Hypothalamus (tissue), 51 donors: ENCODE measurements at regions not wholly inside any gene's neighbourhood (a gene's known extent, or its start where the extent isn't known, plus 50 kb on each side); places are given as distances from the start of the nearest gene placed in this dataset.
"Not testable (repeated sequence)": the region's sequence is repeated elsewhere in the genome, so short reads cannot be mapped to it uniquely, and the experiment has no call there.

ENCODE experiments used
- DNase-seq, 51 donors: peaks; one replicate each; lab custom pipeline; 2025; lab: John Stamatoyannopoulos, UW

GRCh38 chr4:186845137-186845842 lies 121.6 kb upstream of the FAT1 start:
- DNase-seq: no peak

- no peak for DNase-seq
Observed at GRCh38 chr4:186846426-186846825, 122.8 kb upstream of the FAT1 start.

- not testable (repeated sequence) for DNase-seq
Observed at GRCh38 chr4:186847429-186848131, 123.9 kb upstream of the FAT1 start.

GRCh38 chr4:186848437-186848836 lies 124.8 kb upstream of the FAT1 start:
- no peak for DNase-seq

- no peak for DNase-seq
Observed at GRCh38 chr4:186851291-186852072, 127.8 kb upstream of the FAT1 start.

- no peak for DNase-seq
Observed at GRCh38 chr4:186852073-186852420, 128.4 kb upstream of the FAT1 start.

GRCh38 chr4:186852964-186853391 lies 129.3 kb upstream of the FAT1 start:
- DNase-seq: no peak

GRCh38 chr4:186854256-186854655 lies 130.6 kb upstream of the FAT1 start:
- DNase-seq: no peak

GRCh38 chr4:186855111-186855510 lies 131.5 kb upstream of the FAT1 start:
- no peak for DNase-seq

- DNase-seq: no peak
Observed at GRCh38 chr4:186857793-186858192, 134.1 kb upstream of the FAT1 start.

- DNase-seq: no peak
Observed at GRCh38 chr4:186858355-186858754, 134.7 kb upstream of the FAT1 start.

- no peak for DNase-seq
Observed at GRCh38 chr4:186859420-186859819, 135.8 kb upstream of the FAT1 start.

GRCh38 chr4:186861317-186861716 lies 137.7 kb upstream of the FAT1 start:
- DNase-seq: no peak

- no peak for DNase-seq
Observed at GRCh38 chr4:186871856-186872255, 148.2 kb upstream of the FAT1 start.

- DNase-seq: not testable (repeated sequence)
Observed at GRCh38 chr4:186873095-186873494, 149.4 kb upstream of the FAT1 start.

GRCh38 chr4:186875476-186875875 lies 151.8 kb upstream of the FAT1 start:
- no peak for DNase-seq

- no peak for DNase-seq
Observed at GRCh38 chr4:186876961-186877626, 153.4 kb upstream of the FAT1 start.

- DNase-seq: no peak
Observed at GRCh38 chr4:186878203-186878776, 154.6 kb upstream of the FAT1 start.

GRCh38 chr4:186881521-186882220 lies 158.0 kb upstream of the FAT1 start:
- no peak for DNase-seq

- DNase-seq: no peak
Observed at GRCh38 chr4:186882293-186882692, 158.6 kb upstream of the FAT1 start.
